ENCODE measurements at regions not wholly inside any gene's neighbourhood (a gene's known extent, or its start where the extent isn't known, plus 50 kb on each side); places are given as distances from the start of the nearest gene placed in this dataset.

- TF ChIP-seq POLR2A (IDR thresholded peaks at IDR 0.05) (no peak), CTCF (IDR thresholded peaks at IDR 0.05) (no peak)
These were observed 662.0 kb upstream of the CHD1 start for GRCh38 chr5:99590806-99591205.
